T1000 (cell line): ENCODE measurements at regions not wholly inside any gene's neighbourhood (a gene's known extent, or its start where the extent isn't known, plus 50 kb on each side); places are given as distances from the start of the nearest gene placed in this dataset.
"Not testable (repeated sequence)": the region's sequence is repeated elsewhere in the genome, so short reads cannot be mapped to it uniquely, and the experiment has no call there.

Experiments used
- DNase-seq: peaks from one replicate; lab custom pipeline; 2025; ENCODE audit warnings: mixed read lengths; lab: John Stamatoyannopoulos, UW

DNA sequence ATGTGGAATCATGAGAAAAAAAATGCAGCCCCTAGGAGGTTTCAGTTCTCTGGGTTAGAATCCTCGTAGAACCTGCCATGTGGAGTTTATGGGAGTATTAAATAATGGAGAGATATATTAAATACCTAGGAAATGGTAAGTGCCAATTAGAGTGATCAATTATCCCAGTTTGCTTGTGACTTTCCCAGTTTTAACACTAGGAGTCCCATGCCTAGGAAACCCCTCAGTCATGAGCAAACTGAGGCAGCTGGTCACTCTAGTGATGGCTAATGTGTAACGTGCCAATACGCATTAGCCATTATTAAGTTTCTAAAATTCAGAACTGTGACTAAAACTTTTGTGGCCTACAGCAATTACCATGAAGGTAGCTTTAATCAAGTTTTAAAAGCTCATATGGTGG is 720.6 kb downstream of the TAF11L14 start:
- DNase-seq = no peak

- no peak for DNase-seq
These were observed 723.2 kb downstream of the TAF11L14 start for GRCh38 chr5:18357486-18357885.

DNA sequence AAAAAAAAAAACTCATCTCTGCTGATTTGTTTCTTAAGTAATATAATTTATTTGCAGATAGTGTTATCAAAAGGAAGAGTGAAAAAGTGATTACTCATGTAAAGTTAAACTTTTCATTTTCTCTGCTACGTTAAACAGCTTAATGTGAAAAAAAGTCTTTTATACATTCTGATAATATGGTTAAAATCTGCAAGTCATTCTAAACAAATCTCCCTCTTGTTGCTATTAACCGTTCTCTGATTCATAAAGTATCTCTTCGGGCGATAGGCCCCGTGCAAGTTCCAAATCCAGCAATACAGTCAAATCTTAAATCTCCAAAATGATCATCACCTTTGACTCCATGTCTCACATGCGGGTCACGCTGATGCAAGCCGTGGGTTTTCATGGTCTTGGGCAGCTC is 732.0 kb downstream of the TAF11L14 start:
- DNase-seq = no peak

DNA sequence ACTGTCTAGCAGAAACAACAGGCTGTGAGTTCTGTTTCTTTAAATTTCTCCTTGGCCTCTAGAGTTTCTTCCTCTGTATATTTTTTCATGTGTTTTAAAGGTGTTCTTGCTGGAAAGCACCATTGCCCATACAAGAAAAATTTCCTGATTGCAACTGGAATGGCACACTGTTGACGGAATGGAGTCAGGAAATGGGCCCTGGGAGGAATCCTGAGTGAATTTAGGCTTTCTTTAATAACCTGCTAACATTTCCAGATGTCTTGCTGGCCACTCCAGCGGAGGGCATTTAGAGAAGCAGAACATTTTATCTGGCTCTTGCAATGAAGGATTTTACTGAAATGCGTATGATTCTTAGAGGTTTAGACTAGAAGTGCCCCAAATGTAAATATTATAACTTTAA is 736.3 kb downstream of the TAF11L14 start:
- no peak for DNase-seq

GRCh38 chr5:18375641-18376040 is 741.4 kb downstream of the TAF11L14 start:
- DNase-seq = no peak

DNA sequence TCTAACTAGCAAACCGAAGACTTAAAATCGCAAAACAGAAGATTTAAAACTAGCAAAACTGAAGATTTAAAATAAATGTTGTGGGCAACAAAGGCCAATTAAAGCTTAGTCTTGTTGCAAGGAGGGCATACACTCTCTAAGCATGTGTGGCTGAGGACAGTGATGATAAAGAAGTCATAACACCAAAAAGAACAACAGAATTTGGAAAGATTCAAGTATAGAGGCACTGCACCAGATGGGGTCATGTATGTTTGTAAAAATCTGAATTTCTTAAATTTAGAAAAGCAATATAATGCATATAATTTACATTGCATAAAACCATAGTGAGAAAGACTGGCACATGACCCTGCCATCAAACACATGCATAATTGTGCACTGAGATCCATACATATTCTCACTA is 743.8 kb downstream of the TAF11L14 start:
- DNase-seq = no peak

DNA sequence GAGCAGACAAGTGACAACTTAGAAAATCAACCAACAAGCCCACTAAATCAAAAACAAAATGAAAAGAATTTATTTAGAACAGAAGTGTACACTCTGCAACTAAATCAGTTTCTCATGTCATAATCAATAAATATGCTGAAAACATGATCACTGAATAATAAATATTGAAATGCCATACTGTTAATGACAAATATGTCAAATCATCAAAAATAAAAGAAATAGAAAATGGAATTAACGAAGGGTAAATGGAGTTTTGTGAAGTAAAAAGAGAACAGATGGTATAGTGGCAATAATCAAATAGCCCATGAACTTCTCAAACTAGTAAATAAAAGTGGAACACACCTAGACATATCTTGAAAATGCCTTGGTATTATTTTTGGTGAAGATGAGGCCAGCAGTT is 744.9 kb downstream of the TAF11L14 start:
- DNase-seq = no peak

DNA sequence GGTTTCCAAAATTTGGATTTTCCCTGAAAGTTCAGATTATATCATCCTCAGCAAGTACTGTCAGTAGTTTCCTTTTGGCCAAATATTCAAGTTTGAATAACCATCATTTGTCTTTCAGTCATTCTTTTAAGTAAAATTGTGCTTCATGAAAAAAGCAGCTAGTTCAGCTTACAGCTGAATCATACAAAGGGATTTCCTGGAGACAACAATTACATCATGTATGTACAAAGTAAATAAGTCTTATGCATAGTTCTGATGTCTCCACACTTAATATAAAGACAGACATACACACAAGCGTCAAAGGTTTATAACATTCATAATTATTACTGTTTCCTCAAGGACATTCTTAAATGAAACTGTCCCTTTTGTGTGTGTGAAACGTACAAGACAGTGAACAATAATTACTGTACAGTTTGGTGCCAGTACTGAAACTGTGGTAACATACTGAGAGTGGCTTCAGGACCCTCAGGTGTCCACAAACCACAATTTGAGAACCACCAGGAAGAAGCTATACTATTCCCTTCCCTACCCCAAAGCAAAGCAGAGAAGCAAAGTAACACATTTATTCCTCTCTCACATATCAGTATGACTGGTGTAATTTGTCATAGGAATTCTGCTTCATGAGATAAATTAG is 746.6 kb downstream of the TAF11L14 start:
- DNase-seq = no peak

- peak; percentile 3 for DNase-seq
These were observed 759.5 kb downstream of the TAF11L14 start for GRCh38 chr5:18393565-18394442.

DNA sequence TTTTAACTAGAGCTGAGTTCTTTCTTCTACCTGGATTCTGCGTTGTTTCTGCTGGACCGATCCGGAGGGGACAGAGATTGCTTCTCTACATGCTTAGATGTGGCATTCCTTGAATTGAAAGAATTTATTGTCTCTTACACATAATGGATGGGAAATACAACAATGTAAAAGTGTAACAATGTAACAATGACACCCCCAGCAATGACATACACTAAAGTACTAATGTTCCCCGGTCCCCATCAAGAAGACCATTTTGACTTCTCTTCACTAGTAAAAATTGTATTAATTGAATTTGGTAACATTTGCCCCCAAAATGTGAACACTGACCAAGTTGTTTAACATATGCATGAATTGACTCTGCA is 760.2 kb downstream of the TAF11L14 start:
- no peak for DNase-seq

DNA sequence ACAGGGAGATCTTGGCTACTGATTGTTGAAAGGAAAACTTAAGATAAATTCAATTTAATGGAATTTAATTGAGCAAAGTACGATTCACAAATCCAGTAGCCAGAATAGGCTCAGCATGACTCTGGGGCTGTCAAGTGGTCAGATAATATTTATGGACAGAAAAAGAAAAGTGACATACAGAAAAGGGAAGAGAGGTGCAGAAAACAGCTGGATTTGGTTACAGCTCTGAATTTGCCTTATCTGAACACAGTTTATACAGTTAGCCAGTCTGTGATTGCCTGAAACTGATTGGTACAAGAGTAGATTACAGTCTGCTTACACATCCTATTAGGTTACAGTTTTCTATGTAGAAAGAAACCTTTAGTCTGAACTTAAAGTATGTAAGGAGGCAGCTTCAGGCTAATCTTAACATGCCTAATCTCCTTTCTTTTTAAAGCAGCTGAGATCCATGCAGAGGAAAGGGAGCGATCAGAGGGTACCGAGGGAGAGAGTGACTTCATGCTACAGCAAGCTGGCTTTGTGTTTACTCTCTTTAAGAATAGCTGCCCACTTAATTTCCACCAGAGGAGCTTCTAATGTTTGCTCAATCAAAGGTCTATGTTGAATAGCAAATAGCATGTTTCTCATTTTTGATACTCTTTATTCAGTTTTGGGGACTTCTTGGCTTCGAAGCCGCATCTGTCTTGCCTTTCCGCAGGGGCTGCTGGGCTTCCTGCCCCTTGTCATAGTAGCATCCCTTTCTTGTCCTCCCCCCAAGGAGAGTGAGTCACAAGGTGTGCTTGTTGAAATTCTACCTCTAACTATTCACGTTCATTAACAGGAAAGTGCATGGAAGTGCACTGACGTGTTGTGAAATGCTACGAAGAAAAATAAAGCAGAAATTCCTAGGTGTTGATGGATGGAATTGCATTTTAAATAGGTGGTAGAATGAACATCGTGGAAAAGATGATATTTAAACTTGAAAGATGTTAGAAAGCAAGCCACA is 761.2 kb downstream of the TAF11L14 start:
- DNase-seq = no peak

- no peak for DNase-seq
These were observed 763.1 kb downstream of the TAF11L14 start for GRCh38 chr5:18397371-18397770.

- no peak for DNase-seq
These were observed 763.6 kb downstream of the TAF11L14 start for GRCh38 chr5:18397891-18398290.

- DNase-seq = not testable (repeated sequence)
These were observed 765.4 kb downstream of the TAF11L14 start for GRCh38 chr5:18399461-18400327.

- DNase-seq = no peak
These were observed 768.9 kb downstream of the TAF11L14 start for GRCh38 chr5:18403141-18403540.

DNA sequence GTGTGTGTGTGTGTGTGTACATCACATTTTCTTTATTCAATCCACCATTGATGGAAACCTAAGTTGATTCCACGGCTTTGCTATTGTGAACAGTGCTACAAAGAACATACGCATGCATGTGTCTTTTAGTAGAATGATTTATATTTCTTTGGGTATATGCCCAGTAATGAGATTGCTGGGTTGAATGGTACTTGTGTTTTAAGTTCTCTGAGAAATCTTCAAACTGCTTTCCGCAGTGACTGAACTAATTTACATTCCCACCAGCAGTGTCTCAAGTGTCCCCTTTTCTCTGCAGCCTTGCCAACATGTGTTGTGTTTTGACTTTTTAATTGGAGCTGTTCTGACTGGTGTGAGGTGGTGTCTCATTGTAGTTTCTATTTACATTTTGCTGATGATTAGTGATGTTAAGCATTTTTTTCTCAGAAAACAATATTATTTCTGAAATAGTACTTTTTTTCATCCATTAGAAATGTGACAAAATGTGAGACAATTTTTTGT is 769.7 kb downstream of the TAF11L14 start:
- DNase-seq = no peak

- DNase-seq = no peak
These were observed 786.5 kb downstream of the TAF11L14 start for GRCh38 chr5:18420711-18421110.

DNA sequence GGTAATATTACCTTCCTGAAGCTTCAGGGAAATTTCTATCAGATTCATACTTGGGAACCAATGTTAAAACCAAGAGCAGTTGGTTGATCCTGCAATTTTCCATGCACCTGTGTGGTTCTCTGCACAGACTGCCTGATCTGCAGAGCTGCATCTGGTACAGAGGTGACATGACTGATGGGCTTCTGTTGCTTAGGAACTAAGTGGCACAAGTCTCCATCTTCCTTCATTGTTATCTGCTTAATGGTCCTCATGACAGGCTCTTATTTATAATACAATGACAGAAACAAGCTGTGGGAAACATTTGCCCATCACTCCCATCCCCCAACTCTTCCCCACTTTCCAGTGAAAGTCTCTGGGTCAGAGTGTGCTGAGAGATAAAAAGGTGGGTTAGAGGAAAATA is 799.1 kb downstream of the TAF11L14 start:
- DNase-seq = no peak

DNA sequence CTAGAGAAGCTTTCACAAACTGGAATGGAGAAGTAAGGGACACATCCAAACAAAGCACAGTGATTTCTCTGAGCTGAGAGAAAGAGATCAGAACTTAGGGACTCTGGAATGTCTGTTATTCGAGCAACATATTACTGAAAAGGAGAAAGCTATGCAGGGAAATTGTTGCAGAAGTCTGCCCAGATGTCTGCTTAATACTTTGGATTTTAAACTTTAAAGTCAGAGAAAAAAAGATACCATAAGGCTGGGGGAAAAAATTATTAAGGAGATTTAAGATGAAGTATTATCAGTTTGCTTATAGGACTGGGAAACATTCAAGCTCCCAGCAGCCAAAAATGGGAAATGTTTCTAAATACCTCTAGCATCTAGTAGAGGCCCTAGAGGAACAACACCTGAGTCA is 803.9 kb downstream of the TAF11L14 start:
- DNase-seq = no peak

DNA sequence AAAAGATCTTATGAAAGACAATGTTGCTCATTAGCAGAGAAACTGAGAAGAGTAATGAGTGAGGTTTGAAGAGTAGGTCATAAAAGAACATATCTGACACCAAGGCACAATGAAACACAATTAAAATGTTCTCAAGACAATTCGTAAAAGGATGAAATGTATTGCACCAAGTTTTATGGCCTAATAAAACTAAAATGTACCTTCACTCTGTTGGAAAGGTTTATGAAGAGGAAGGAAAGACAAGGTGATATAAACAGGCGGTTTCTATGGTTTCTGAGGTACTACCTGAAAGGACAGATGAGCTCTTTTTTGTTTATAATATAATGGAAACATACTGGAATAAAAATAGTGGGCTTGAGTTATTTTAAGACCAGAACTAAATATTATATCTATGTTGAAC is 821.3 kb downstream of the TAF11L14 start:
- DNase-seq = no peak

DNA sequence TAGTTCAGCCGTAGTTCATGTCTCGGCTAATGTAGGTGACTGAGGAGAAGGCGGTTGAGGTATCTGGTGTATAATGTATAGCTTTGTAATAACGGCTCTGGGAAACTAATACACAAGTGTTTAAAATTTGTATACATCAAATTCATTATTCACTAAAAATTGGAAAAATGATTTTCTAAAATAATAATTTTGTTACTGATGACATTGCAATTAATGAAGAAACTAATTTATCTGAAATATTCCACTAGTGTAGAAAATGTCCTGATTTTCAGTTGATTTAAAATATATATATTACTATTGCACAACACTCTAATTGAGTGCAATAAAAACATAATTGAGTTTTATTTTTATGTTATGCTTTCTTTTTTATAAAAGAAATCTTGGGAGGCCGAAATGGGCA is 823.0 kb downstream of the TAF11L14 start:
- no peak for DNase-seq
